Activated CD8-positive, alpha-beta T cell treated with anti-CD3 and anti-CD28 coated beads, Interleukin-2, amount 10 ng/mL, durations not matched to agents 7 days and 5 days (primary cell): ENCODE measurements at regions not wholly inside any gene's neighbourhood (a gene's known extent, or its start where the extent isn't known, plus 50 kb on each side); places are given as distances from the start of the nearest gene placed in this dataset.
"Not testable (repeated sequence)": the region's sequence is repeated elsewhere in the genome, so short reads cannot be mapped to it uniquely, and the experiment has no call there.

Source experiments
- ATAC-seq: fragments of 150-1000 bp; cut with Tn5 transposase; one replicate; pipeline ENCODE4 v1.10.0; 2021; ENCODE audit warnings: moderate library complexity
- CTCF ChIA-PET: fragments of 350-600 bp; sonication (Branson Sonifier 250); formaldehyde crosslinking; loops from one replicate; lab custom pipeline; 2021; ENCODE audit warnings: antibody characterized with exemption; lab: Charles Lee
- POLR2A ChIA-PET: fragments of 350-600 bp; sonication (Branson Sonifier 250); formaldehyde crosslinking; loops from one replicate; lab custom pipeline; 2021; ENCODE audit warnings: antibody characterized with exemption; lab: Charles Lee
- DNase-seq: peaks from one replicate; pipeline ENCODE4 v3.0.0-alpha.2; 2020
- H3K27ac Mint-ChIP-seq: one replicate; pipeline ENCODE4 v1.8.0; 2021; ENCODE audit warnings: mild to moderate bottlenecking, mixed read lengths
- H3K27me3 Mint-ChIP-seq: one replicate; pipeline ENCODE4 v1.8.0; 2021; ENCODE audit warnings: low read depth, mixed read lengths
- H3K36me3 Mint-ChIP-seq: one replicate; pipeline ENCODE4 v1.8.0; 2021; ENCODE audit warnings: low read depth, mixed read lengths
- H3K4me1 Mint-ChIP-seq: one replicate; pipeline ENCODE4 v1.8.0; 2021; ENCODE audit warnings: low read depth, mixed read lengths
- H3K4me3 Mint-ChIP-seq: one replicate; pipeline ENCODE4 v1.8.0; 2021; ENCODE audit warnings: mild to moderate bottlenecking, mixed read lengths
- H3K9me3 Mint-ChIP-seq: one replicate; pipeline ENCODE4 v1.8.0; 2022; ENCODE audit warnings: mixed read lengths; ENCODE audit not compliant: insufficient read depth

DNA sequence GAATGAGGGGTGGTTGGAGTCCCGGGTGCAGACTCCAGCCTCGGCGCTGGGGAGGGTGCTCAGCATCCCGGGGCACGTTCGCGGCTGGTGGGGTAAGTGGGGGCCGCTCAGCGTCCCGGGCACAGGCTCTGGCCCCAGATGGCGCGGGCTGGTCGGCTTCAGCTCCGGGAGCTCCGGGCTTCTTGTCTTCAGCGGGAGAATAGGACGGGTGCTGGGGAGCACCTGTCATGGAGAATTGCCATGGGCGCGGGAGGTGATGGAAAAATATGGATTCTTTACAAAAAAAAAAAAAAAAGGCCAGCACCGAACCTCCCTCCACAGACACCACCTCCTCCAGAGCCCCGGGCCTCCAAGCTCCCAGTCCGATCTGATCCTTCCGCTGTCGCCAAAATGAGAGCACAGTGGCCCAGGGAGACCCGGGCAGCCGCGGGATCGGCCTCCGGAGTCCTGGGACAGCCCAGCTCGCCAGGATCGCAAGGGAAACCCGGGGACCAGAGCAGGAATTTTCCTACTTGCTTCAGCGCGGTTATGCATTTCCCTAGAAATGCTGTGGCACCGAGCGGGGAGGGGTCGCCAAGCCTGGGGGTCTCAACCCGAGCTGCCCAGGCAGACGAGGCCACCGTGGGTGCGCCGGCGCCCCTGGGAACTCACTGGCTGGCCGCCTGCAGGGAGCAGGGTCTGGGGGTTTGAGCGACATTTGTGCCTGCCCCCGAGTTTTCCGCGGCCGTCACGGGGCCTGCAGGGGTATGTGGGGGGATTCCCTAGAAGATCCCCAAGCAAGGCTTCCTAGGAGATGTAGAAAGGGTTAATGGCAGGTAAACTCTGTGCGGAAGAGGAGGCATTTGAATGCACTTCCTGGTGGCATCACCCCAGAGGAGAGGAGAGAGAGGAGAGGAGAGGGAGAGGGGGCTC lies 1336.9 kb downstream of the BRD1 start:
- CTCF ChIA-PET, result no interaction called here
- Mint-ChIP-seq H3K4me3 (no peak overlapping the region), H3K9me3 (no peaks in the 10 kb centered on the region), H3K27me3 (peaks cover 53% of the 10 kb centered on the region), H3K27ac (no peak overlapping the region), H3K4me1 (no peaks in the 10 kb centered on the region), H3K36me3 (no peaks in the 10 kb centered on the region)
- no peak for ATAC-seq
- no peak for DNase-seq
- POLR2A ChIA-PET, result no interaction called here

DNA sequence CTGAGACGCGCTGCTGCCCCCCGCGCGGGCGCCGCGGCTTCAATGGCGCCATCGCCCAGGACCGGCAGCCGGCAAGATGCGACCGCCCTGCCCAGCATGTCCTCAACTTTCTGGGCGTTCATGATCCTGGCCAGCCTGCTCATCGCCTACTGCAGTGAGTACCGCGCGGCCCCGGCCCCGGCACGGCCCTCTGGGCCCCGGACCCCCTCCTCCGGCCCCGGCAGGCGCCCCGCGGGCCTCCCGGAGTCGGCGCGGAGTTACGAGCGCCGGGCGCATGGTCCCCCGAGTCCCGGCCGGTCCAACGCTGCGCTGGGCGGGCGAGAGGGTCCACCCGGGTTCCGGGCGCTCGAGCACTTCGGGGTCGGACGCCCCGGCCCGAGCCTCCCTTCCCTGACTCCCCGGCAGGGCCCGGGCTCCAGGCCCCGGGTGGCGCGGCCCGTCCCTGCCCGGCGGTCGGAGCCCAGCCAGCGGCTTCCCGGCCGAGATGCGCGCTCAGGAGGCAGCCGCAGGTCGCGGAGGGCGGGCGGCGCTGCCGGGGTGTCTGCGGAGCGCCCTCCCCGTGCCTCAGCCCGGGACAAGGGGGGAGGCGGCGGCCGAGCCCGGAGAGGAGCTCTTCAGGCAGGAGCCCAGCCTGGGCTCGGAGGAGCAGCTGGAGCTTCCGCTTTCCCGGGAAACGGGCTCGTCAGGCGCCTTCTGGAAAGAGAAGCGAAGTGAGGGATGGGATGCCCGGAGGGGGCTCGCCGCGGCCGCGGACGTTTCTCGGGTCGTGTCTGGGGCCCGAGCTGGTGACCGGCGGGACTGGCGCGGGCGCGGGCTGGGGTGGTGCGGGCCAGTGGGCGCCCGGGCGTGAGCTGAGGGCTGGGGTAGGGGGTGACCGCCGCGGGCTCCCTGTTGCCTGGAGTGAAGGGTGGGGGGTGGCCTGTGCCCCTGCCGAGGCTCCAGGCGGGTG lies 1337.8 kb downstream of the BRD1 start:
- ATAC-seq, result no peak

DNA sequence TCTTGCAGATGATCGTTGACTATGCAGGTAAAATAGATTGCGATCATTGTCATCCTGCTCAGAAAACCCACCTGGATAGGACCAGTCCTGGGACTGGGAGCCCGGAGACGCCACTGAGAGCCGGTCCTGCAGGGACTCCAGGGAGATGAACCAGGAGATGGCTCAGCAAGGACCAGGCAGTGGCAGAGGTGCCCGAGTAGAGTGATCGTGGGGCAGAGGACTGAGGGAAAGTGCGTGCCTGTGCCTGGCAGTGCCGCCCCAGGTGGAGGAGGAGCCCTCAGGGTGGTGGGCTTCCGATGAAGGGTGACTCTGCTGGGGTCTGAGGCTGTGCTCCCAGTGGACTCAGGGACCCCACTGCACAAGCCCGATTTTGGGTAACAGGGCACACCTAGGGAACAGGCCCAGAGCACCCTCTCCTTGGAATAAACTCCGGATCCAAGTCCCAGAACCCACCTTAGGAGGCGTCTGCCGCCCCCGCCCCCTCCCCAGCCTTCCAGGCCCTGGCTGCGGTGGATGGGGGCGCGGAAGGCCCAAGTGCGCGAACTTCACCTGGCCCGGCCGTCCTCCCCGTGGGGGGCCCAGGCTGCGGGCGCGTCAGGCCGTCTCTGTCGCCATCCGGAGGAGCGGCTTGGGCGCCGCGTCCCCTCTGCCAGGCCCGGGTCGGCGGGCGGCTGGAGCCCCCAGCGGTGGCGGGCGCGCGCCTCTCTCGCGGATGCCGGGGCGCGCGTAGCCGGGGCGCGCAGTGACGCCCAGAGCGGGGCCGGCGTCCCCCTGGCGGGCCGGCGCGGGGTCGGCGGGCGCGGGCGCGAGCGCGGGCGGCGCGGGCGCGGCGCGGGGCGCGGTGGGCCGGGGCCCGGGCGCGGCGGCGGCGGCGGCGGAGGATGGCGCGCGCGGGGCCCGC lies 1338.8 kb downstream of the BRD1 start:
- no peaks in the 10 kb centered on the region for H3K4me1 Mint-ChIP-seq
- H3K27me3 Mint-ChIP-seq, result peaks cover 54% of the 10 kb centered on the region
- DNase-seq, result no peak
- no peak overlapping the region for H3K4me3 Mint-ChIP-seq
- no peaks in the 10 kb centered on the region for H3K9me3 Mint-ChIP-seq
- POLR2A ChIA-PET, result no interaction called here
- H3K27ac Mint-ChIP-seq, result no peak overlapping the region
- no peak for ATAC-seq
- CTCF ChIA-PET, result no interaction called here
- no peaks in the 10 kb centered on the region for H3K36me3 Mint-ChIP-seq

More for the DNA sequence above, 1337.8 kb downstream of the BRD1 start:
- DNase-seq, result no peak
- ChIA-PET POLR2A (no interaction called here), CTCF (no interaction called here)
- H3K4me1 Mint-ChIP-seq, result no peaks in the 10 kb centered on the region
- no peaks in the 10 kb centered on the region for H3K36me3 Mint-ChIP-seq
- H3K4me3 Mint-ChIP-seq, result no peak overlapping the region
- H3K27me3 Mint-ChIP-seq, result peaks cover 54% of the 10 kb centered on the region
- H3K27ac Mint-ChIP-seq, result no peak overlapping the region
- H3K9me3 Mint-ChIP-seq, result no peaks in the 10 kb centered on the region

DNA sequence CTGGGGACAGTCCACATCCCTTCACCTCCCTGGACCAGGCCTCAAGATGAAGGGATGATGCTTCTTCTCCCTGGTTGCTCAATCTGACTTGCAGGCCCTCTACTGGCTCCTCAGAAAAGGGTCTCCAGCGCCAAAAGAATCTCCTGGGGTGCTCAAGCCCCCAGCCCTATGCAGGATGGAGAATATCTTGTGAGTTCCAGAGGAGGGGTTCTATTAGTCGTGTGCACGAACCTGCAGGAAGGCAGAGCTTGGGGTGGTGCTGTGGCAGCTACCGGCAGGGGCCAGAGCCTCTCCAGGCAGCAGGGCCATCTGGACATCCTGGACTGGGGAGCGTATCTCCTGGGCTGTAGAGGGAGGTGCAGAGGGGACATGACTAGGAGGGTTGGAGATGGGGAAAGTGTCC lies 1339.5 kb downstream of the BRD1 start:
- Mint-ChIP-seq H3K4me1 (no peaks in the 10 kb centered on the region), H3K36me3 (no peaks in the 10 kb centered on the region), H3K27me3 (peaks cover 54% of the 10 kb centered on the region), H3K27ac (no peak overlapping the region), H3K4me3 (no peak overlapping the region), H3K9me3 (no peaks in the 10 kb centered on the region)
- POLR2A ChIA-PET, result no interaction called here
- CTCF ChIA-PET, result no interaction called here
- no peak for ATAC-seq
- DNase-seq, result no peak

DNA sequence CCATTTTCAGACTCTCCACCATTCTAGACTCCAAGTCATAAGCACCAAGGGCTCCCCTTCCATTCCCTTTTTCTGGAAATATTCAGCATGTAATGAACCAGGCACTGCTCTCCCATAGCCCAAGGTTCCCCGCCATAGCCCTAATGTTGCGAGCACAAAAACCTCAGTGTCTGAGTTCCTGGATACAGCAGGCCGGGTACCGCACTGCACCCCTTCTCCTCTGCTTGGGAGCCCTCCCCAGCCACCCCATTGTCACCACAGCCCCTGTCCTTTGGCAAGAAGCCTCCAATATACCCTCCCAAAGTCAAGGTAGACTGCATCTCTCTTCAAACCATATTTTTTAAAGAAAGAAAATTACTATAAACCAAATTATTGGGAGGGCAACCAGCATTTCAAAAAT lies 1341.1 kb downstream of the BRD1 start:
- H3K4me1 Mint-ChIP-seq, result no peaks in the 10 kb centered on the region
- no peaks in the 10 kb centered on the region for H3K36me3 Mint-ChIP-seq
- H3K9me3 Mint-ChIP-seq, result no peaks in the 10 kb centered on the region
- no peak overlapping the region for H3K27ac Mint-ChIP-seq
- POLR2A ChIA-PET, result no interaction called here
- DNase-seq, result no peak
- peaks cover 39% of the 10 kb centered on the region for H3K27me3 Mint-ChIP-seq
- CTCF ChIA-PET, result no interaction called here
- H3K4me3 Mint-ChIP-seq, result no peak overlapping the region
- no peak for ATAC-seq

DNA sequence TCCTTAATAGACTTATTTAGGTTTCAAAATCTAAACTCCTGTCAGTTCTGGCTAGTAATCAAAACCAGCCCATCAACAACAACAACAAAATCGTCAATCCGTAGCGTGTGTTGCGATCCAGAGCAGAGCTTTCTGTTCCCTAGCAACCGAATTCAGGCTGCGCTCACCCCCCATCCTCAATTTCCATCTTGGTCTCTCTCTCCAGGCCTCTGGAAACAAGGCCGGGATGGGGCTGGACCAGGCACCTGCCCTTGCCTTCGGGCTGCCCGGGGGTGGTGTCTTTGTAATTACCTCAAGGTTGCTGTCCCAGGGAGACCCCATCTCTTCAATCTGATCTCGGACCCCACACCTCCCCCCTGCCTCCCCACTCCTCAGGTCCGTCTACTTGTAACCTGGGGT lies 1341.5 kb downstream of the BRD1 start:
- Mint-ChIP-seq H3K27me3 (peaks cover 35% of the 10 kb centered on the region), H3K4me3 (no peak overlapping the region), H3K36me3 (no peaks in the 10 kb centered on the region), H3K4me1 (no peaks in the 10 kb centered on the region), H3K27ac (no peak overlapping the region), H3K9me3 (no peaks in the 10 kb centered on the region)
- DNase-seq (no peak), ATAC-seq (no peak)
- POLR2A ChIA-PET, result no interaction called here
- CTCF ChIA-PET, result no interaction called here

DNA sequence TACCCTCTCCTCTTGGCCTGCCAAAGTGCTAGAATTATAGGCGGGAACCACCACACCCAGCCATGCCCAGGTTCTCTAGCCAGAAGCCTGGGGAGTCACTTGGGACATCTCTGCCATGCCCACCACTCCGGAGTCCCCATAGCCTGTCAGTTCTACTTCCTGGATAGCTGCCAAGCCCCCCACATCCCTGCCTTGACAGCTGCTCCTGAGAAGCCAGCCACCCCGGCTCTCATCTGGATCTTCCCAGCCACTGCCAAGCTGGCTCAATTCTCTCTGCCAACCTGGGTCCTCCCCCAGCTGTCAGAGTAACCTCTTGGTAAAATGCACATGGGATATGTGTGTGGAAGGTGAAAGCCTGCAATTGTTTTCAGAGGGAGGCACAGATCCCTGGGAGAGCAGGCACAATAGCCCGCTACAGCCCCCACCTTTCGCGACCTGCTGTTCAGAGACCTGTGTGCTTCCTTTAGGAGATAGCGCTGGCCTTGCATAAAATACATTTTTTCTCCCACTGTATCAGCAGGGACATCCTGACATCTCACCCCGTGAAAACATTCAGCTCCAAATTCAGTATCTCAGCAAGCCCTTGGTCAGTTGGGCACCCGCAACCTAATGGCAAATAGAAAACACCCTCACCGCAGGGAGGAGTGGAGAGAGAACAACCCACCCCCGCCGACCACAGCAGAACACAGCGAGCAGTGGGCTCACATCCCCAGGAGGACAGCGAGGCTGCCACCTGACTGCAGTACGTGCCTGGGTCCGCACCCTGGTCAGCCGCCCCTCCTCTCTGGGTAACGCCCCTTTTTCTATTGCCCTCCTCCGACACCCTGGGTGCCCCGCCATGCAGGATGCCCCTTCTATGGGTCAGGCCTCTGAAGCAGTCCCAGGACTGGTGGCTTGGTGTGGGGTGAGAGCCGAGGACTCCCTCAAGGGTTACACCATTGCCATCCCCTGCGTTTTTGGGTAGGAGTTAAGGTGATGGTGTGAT lies 1342.2 kb downstream of the BRD1 start:
- H3K4me3 Mint-ChIP-seq, result no peak overlapping the region
- no peak for ATAC-seq
- H3K27me3 Mint-ChIP-seq, result peaks cover 28% of the 10 kb centered on the region
- no peaks in the 10 kb centered on the region for H3K36me3 Mint-ChIP-seq
- ChIA-PET CTCF (no interaction called here), POLR2A (no interaction called here)
- no peak for DNase-seq
- H3K9me3 Mint-ChIP-seq, result no peaks in the 10 kb centered on the region
- no peaks in the 10 kb centered on the region for H3K4me1 Mint-ChIP-seq
- H3K27ac Mint-ChIP-seq, result no peak overlapping the region

DNA sequence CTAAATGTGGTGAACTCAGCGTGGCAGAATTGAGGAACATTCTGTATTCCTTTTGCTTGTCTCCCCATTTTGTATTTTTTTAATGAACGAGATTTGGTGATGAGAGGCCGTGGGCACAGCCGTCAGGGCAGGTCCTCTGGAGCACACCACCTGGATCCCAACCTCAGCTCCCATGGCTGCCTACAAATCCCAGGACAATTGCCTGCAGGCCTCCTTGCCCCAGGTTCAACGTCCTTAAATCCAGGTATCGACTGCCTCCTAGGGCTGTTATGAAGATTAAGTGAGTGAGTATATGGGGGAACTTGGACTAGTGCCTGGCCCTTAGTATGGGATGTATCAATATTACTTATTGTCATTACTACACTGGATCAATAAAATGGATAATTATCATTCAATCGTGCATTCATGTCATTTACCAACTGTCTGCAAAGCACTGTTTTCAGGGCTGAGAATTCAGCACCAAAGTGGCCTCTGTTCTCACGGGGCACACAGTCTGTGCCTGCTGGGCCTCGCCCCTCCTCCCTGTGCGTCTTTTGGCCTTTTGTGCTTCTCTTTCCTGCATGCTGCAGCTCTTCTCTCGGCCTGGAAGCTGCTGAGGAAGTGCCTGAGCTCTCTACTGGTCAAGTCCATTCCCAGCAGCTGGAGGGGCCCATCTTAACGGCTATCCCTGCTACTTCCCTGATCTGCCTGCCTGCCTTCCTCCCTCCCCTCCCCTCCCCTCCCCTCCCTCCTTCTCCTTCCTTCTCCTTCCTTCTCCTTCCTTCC lies 1343.7 kb downstream of the BRD1 start:
- no peak for ATAC-seq
- CTCF ChIA-PET, result no interaction called here

DNA sequence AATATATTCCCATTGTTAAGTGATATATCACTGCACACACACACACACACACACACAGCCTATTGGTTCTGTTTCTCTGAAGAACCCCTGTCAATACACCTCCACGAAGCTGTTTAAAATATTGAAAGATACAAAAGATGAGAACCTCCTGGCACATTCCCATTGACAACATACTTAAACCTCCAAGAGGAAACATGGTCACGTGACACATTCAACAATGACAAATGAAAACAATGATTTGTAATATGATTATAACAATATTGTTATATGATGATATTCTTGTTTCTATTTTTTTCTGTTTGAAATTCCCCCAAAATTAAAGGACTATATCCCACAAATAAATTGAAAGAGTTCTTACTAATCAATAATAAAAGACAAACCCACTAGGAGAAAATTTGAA lies 1344.9 kb downstream of the BRD1 start:
- ATAC-seq (no peak), DNase-seq (no peak)
- Mint-ChIP-seq H3K27me3 (peaks cover 15% of the 10 kb centered on the region), H3K27ac (no peak overlapping the region), H3K36me3 (no peaks in the 10 kb centered on the region), H3K4me1 (no peaks in the 10 kb centered on the region), H3K9me3 (no peaks in the 10 kb centered on the region), H3K4me3 (no peak overlapping the region)
- CTCF ChIA-PET, result no interaction called here
- POLR2A ChIA-PET, result no interaction called here

More for the DNA sequence above, 1343.7 kb downstream of the BRD1 start:
- no peaks in the 10 kb centered on the region for H3K4me1 Mint-ChIP-seq
- DNase-seq, result no peak
- H3K9me3 Mint-ChIP-seq, result no peaks in the 10 kb centered on the region
- no peaks in the 10 kb centered on the region for H3K36me3 Mint-ChIP-seq
- H3K27me3 Mint-ChIP-seq, result peaks cover 26% of the 10 kb centered on the region
- no peak overlapping the region for H3K4me3 Mint-ChIP-seq
- POLR2A ChIA-PET, result no interaction called here
- no peak overlapping the region for H3K27ac Mint-ChIP-seq

DNA sequence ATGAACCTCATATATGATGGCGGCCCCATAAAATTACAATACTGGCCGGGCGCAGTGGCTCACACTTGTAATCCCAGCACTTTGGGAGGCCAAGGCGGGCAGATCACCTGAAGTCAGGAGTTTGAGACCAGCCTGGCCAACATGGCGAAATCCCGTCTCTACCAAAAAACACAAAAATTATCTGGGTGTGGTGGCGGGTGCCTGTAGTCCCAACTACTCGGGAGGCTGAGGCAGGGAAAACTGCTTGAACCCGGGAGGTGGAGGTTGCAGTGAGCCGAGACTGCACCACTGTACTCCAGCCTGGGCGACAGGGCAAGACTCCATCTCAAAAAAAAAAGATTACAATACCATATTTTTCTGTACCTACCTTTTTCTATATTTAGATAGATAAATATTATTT lies 1345.5 kb downstream of the BRD1 start:
- H3K27ac Mint-ChIP-seq, ATAC-seq, H3K4me3 Mint-ChIP-seq, CTCF ChIA-PET, DNase-seq, H3K27me3 Mint-ChIP-seq, POLR2A ChIA-PET, H3K9me3 Mint-ChIP-seq, H3K4me1 Mint-ChIP-seq, H3K36me3 Mint-ChIP-seq: not testable (repeated sequence)
